HL-60 (cell line): ENCODE measurements at regions not wholly inside any gene's neighbourhood (a gene's known extent, or its start where the extent isn't known, plus 50 kb on each side); places are given as distances from the start of the nearest gene placed in this dataset.

Experiments
- DNase-seq, 2 experiments: peaks; one replicate each; pipeline ENCODE4 v3.0.0-alpha.2; 2010 to 2020; ENCODE audit warnings: low read depth in 1 of 2, low spot score in 1 of 2
- H3K27ac ChIP-seq: fragments of 250-450 bp; sonication (Bioruptor Pico); replicated peaks from 2 replicates; pipeline ENCODE4 v1.5.1; 2020; ENCODE audit warnings: mild to moderate bottlenecking, moderate library complexity
- H3K27me3 ChIP-seq: fragments of 250-450 bp; sonication (Bioruptor Pico); 2 replicates; pipeline ENCODE4 v1.5.1; 2021; ENCODE audit warnings: mild to moderate bottlenecking, moderate library complexity; ENCODE audit not compliant: insufficient read depth, poor library complexity, severe bottlenecking
- H3K4me3 ChIP-seq: replicated peaks from 2 replicates; pipeline ENCODE4 v1.5.1; 2011; ENCODE audit warnings: mild to moderate bottlenecking, control low read depth, low read length; ENCODE audit not compliant: insufficient read depth
- GABPA ChIP-seq: IDR thresholded peaks from 2 replicates; pipeline ENCODE4 v1.6.1; 2012; ENCODE audit warnings: low read depth
- POLR2AphosphoS5 ChIP-seq: IDR thresholded peaks from 2 replicates; pipeline ENCODE4 v1.6.1; 2012; ENCODE audit warnings: low read depth
- SPI1 ChIP-seq: IDR thresholded peaks from 2 replicates; pipeline ENCODE4 v1.6.1; 2012; ENCODE audit warnings: low read depth, mild to moderate bottlenecking, borderline replicate concordance
- TF ChIP-seq, protein P1 (sequence below): IDR thresholded peaks from one replicate; pipeline ENCODE4 v1.5.1; 2011; ENCODE audit warnings: low read length, control low read depth, inconsistent platforms; ENCODE audit not compliant: insufficient read depth
- TF ChIP-seq, protein P2 (sequence below): IDR thresholded peaks from 2 replicates; pipeline ENCODE4 v1.6.1; 2012; ENCODE audit warnings: low read depth; ENCODE audit not compliant: insufficient replicate concordance

DNA sequence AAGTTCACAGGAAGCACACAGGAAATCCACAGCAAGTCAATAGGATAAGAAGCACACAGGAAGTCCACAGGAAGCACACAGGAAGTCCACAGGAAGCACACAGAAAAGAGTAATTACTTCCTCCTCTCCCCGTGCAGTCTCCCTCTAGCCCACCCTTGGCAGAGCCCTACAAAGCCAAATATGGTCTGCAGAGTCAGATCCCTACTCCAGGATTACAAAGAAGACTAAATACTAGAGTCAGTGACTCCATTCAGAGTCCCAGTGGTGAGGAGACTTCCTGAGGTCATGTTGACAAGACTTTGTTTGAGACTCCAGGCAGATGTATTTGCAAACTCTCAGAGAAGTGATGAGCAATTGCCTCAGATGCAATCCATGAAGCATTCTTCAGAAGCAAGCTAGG, 398.6 kb upstream of the AUTS2 start:
- no peak overlapping the region for H3K27ac ChIP-seq
- no peak overlapping the region for H3K4me3 ChIP-seq
- DNase-seq, result no peak
- H3K27me3 ChIP-seq, result no peaks in the 10 kb centered on the region
- TF ChIP-seq POLR2AphosphoS5 (no peak), SPI1 (no peak), GABPA (no peak)
- TF ChIP-seq, protein P1, sequence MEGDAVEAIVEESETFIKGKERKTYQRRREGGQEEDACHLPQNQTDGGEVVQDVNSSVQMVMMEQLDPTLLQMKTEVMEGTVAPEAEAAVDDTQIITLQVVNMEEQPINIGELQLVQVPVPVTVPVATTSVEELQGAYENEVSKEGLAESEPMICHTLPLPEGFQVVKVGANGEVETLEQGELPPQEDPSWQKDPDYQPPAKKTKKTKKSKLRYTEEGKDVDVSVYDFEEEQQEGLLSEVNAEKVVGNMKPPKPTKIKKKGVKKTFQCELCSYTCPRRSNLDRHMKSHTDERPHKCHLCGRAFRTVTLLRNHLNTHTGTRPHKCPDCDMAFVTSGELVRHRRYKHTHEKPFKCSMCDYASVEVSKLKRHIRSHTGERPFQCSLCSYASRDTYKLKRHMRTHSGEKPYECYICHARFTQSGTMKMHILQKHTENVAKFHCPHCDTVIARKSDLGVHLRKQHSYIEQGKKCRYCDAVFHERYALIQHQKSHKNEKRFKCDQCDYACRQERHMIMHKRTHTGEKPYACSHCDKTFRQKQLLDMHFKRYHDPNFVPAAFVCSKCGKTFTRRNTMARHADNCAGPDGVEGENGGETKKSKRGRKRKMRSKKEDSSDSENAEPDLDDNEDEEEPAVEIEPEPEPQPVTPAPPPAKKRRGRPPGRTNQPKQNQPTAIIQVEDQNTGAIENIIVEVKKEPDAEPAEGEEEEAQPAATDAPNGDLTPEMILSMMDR, result no peak
- TF ChIP-seq, protein P2, sequence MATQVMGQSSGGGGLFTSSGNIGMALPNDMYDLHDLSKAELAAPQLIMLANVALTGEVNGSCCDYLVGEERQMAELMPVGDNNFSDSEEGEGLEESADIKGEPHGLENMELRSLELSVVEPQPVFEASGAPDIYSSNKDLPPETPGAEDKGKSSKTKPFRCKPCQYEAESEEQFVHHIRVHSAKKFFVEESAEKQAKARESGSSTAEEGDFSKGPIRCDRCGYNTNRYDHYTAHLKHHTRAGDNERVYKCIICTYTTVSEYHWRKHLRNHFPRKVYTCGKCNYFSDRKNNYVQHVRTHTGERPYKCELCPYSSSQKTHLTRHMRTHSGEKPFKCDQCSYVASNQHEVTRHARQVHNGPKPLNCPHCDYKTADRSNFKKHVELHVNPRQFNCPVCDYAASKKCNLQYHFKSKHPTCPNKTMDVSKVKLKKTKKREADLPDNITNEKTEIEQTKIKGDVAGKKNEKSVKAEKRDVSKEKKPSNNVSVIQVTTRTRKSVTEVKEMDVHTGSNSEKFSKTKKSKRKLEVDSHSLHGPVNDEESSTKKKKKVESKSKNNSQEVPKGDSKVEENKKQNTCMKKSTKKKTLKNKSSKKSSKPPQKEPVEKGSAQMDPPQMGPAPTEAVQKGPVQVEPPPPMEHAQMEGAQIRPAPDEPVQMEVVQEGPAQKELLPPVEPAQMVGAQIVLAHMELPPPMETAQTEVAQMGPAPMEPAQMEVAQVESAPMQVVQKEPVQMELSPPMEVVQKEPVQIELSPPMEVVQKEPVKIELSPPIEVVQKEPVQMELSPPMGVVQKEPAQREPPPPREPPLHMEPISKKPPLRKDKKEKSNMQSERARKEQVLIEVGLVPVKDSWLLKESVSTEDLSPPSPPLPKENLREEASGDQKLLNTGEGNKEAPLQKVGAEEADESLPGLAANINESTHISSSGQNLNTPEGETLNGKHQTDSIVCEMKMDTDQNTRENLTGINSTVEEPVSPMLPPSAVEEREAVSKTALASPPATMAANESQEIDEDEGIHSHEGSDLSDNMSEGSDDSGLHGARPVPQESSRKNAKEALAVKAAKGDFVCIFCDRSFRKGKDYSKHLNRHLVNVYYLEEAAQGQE, result no peak

DNA sequence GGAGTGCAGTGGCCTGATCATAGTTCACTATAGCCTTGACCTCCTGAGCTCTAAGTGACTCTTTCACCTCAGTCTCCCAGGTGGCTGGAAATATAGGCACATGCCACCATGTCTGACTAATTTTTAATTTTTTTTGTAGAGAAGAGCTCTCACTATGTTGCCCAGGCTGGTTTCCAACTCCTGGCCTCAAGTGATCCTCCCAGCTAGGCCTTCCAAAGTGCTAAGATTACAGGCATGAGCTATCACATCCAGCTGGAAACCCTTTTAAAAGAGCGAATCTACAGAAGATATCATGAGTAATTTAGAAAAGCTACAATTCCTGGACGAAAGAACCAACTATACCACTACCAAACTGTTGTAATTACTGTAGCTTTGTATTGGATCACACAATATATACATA, 394.4 kb upstream of the AUTS2 start:
- Histone ChIP-seq H3K27ac (no peak overlapping the region), H3K4me3 (no peak overlapping the region), H3K27me3 (no peaks in the 10 kb centered on the region)
- DNase-seq, result no peak
- TF ChIP-seq, protein P1, result no peak
- no peak for TF ChIP-seq POLR2AphosphoS5
- no peak for TF ChIP-seq SPI1
- TF ChIP-seq GABPA, result no peak
- TF ChIP-seq, protein P2, result no peak

DNA sequence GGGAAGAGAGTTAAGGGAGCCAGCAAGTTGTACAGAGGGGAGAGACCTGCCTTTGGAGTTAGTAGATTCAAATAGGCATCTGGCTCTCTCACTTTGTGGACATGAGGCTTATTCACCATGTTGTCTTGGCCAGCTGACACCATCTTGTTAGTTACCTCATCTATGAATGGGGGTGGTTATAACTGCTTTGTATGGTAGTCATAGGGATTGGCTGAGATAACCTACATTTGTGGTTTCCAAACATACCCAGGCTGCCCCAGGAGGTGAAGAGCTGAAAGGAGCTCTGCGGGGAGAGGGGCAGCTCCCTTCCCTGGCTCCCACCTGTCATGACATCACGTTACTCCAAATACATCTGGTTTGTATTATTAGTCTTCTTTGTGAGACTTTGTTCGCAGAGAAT, 393.3 kb upstream of the AUTS2 start:
- no peak for DNase-seq
- Histone ChIP-seq H3K27ac (no peak overlapping the region), H3K27me3 (no peaks in the 10 kb centered on the region), H3K4me3 (no peak overlapping the region)
- no peak for TF ChIP-seq GABPA
- TF ChIP-seq, protein P2, result no peak
- TF ChIP-seq, protein P1, result no peak
- no peak for TF ChIP-seq SPI1
- TF ChIP-seq POLR2AphosphoS5, result no peak
